A549 (cell line): ENCODE measurements at regions not wholly inside any gene's neighbourhood (a gene's known extent, or its start where the extent isn't known, plus 50 kb on each side); places are given as distances from the start of the nearest gene placed in this dataset.

Experiments used
- ATAC-seq, 2 experiments: fragments of 200-7000 bp in 1 of 2; fragments of >200 bp in 1 of 2; cut with Nextera tagmentation in 1 of 2; cut with Tn5 transposase in 1 of 2; 3 replicates each; pipeline versions ENCODE4 v1.8.0 to v1.9.1; 2018 to 2020; ENCODE audit warnings: mild to moderate bottlenecking in 1 of 2, moderate library complexity in 1 of 2
- CTCF ChIA-PET: fragments of 300-600 bp; sonication (Branson Sonifier 250); formaldehyde crosslinking; extraction: SDS; loops from one replicate; lab custom pipeline; 2021; ENCODE audit warnings: antibody characterized with exemption, inconsistent platforms; lab: Yijun Ruan, JAX
- POLR2A ChIA-PET: fragments of 350-600 bp; formaldehyde crosslinking; extraction: SDS; loops from one replicate; lab custom pipeline; 2021; ENCODE audit warnings: antibody characterized with exemption, inconsistent platforms; lab: Yijun Ruan, JAX
- DNase-seq, 2 experiments: peaks; one replicate each; pipeline versions ENCODE4 v3.0.0 to v3.0.0-alpha.2; 2011 to 2016; ENCODE audit warnings: low read depth in 1 of 2, low spot score in 1 of 2
- FAIRE-seq: peaks from 2 replicates; lab custom pipeline; 2011; peaks lifted over from hg19 to GRCh38; lab: Jason Lieb, UNC
- H3K27ac ChIP-seq, 2 experiments: fragments of >200 bp; sonication (Bioruptor Twin); formaldehyde crosslinking; 3 replicates each; pipeline ENCODE4 v1.5.1; 2016 to 2017
- H3K4me1 ChIP-seq: fragments of >200 bp; sonication (Bioruptor Twin); formaldehyde crosslinking; 3 replicates; pipeline ENCODE4 v1.6.1; 2016
- H3K4me2 ChIP-seq: fragments of >200 bp; sonication (Bioruptor Twin); formaldehyde crosslinking; 3 replicates; pipeline ENCODE4 v1.6.1; 2016
- H3K4me3 ChIP-seq: fragments of >200 bp; sonication (Bioruptor Twin); formaldehyde crosslinking; 3 replicates; pipeline ENCODE4 v1.5.1; 2016
- H3K9me3 ChIP-seq: fragments of >200 bp; sonication (Bioruptor Twin); formaldehyde crosslinking; 3 replicates; pipeline ENCODE4 v1.6.1; 2016
- CBX2 ChIP-seq: fragments of 200-600 bp; sonication (generic); IDR thresholded peaks from 2 replicates; pipeline ENCODE4 v1.6.1; 2016; ENCODE audit warnings: low read depth, mild to moderate bottlenecking, borderline replicate concordance
- EHF ChIP-seq: fragments of 250-450 bp; sonication (Bioruptor Pico); IDR thresholded peaks from 2 replicates; pipeline ENCODE4 v1.5.0; 2020; ENCODE audit warnings: mild to moderate bottlenecking
- EHMT2 ChIP-seq: fragments of 200-600 bp; sonication (generic); IDR thresholded peaks from 2 replicates; pipeline ENCODE4 v1.6.1; 2016; ENCODE audit warnings: antibody characterized with exemption, low read depth, mild to moderate bottlenecking, moderate library complexity
- ESRRA ChIP-seq: fragments of 150-350 bp; IDR thresholded peaks from 2 replicates; pipeline ENCODE4 v1.6.1; 2014; ENCODE audit warnings: mild to moderate bottlenecking, low read length, borderline replicate concordance
- FOSL2 ChIP-seq, 2 experiments: fragments of 450-650 bp in 1 of 2; fragments of >200 bp in 1 of 2; sonication (Bioruptor Twin) in 1 of 2; formaldehyde crosslinking; IDR thresholded peaks; 2 replicates each; pipeline versions ENCODE4 v1.5.0 to v1.6.1; 2016 to 2020; ENCODE audit warnings: mild to moderate bottlenecking in 1 of 2, moderate library complexity in 1 of 2
- GATA3 ChIP-seq: IDR thresholded peaks from 2 replicates; pipeline ENCODE4 v1.6.1; 2012; ENCODE audit warnings: borderline replicate concordance
- HDAC2 ChIP-seq: fragments of 200-600 bp; sonication (generic); IDR thresholded peaks from 2 replicates; pipeline ENCODE4 v1.6.1; 2016
- HOXA7 ChIP-seq: fragments of 250-450 bp; sonication (Bioruptor Pico); IDR thresholded peaks from 2 replicates; pipeline ENCODE4 v1.5.0; 2020; ENCODE audit warnings: mild to moderate bottlenecking, moderate library complexity
- HOXB13 ChIP-seq: fragments of 250-450 bp; sonication (Bioruptor Pico); IDR thresholded peaks from 2 replicates; pipeline ENCODE4 v1.5.0; 2020; ENCODE audit warnings: low read depth, mild to moderate bottlenecking, moderate library complexity
- JUN ChIP-seq, 2 experiments: fragments of >200 bp; sonication (Bioruptor Twin); formaldehyde crosslinking; IDR thresholded peaks; 2 replicates in 1 of 2; 3 replicates in 1 of 2; pipeline ENCODE4 v1.6.1; 2016 to 2017
- KDM1A ChIP-seq: fragments of 200-600 bp; sonication (generic); IDR thresholded peaks from 2 replicates; pipeline ENCODE4 v1.6.1; 2016; ENCODE audit warnings: low read depth, mild to moderate bottlenecking
- KDM5A ChIP-seq: fragments of 200-600 bp; sonication (generic); IDR thresholded peaks from 2 replicates; pipeline ENCODE4 v1.6.1; 2016; ENCODE audit warnings: antibody characterized with exemption, mild to moderate bottlenecking
- MAFK ChIP-seq: fragments of 450-650 bp; IDR thresholded peaks from 2 replicates; pipeline ENCODE4 v1.6.1; 2014; ENCODE audit not compliant: partially characterized antibody
- MAZ ChIP-seq: fragments of 150-350 bp; IDR thresholded peaks from 2 replicates; pipeline ENCODE4 v1.6.1; 2014; ENCODE audit warnings: antibody characterized with exemption, low read depth, low read length, borderline replicate concordance
- MYC ChIP-seq: IDR thresholded peaks from 2 replicates; pipeline ENCODE4 v1.6.1; 2012; ENCODE audit warnings: mild to moderate bottlenecking, inconsistent platforms, low read length, improper control_type of control experiment, borderline replicate concordance
- PHF8 ChIP-seq: fragments of 200-600 bp; sonication (generic); IDR thresholded peaks from 2 replicates; pipeline ENCODE4 v1.6.1; 2016; ENCODE audit warnings: low read depth, mild to moderate bottlenecking, antibody characterized with exemption, moderate library complexity, borderline replicate concordance
- POLR2AphosphoS2 ChIP-seq: conservative IDR thresholded peaks from 2 replicates; pipeline ENCODE4 v1.6.1; 2012; ENCODE audit warnings: low read length, improper control_type of control experiment, inconsistent platforms
- RARB ChIP-seq: fragments of 250-450 bp; sonication (Bioruptor Pico); IDR thresholded peaks from 2 replicates; pipeline ENCODE4 v1.8.0; 2021; ENCODE audit warnings: mild to moderate bottlenecking, moderate library complexity
- TFCP2L1 ChIP-seq: fragments of 250-450 bp; sonication (Bioruptor Pico); IDR thresholded peaks from 2 replicates; pipeline ENCODE4 v1.5.0; 2021; ENCODE audit warnings: mild to moderate bottlenecking
- ZC3H11A ChIP-seq: fragments of 450-650 bp; IDR thresholded peaks from 2 replicates; pipeline ENCODE4 v1.6.1; 2014; ENCODE audit warnings: antibody characterized with exemption, mild to moderate bottlenecking
- ZFP36 ChIP-seq: fragments of 450-650 bp; IDR thresholded peaks from 2 replicates; pipeline ENCODE4 v1.6.1; 2014; ENCODE audit warnings: borderline replicate concordance; ENCODE audit not compliant: partially characterized antibody
- ZSCAN20 ChIP-seq: fragments of 250-450 bp; sonication (Bioruptor Pico); IDR thresholded peaks from 2 replicates; pipeline ENCODE4 v1.8.0; 2022; ENCODE audit warnings: mild to moderate bottlenecking, moderate library complexity
- WGBS: methylation state at CpG from one replicate; pipeline ENCODE4 v1.1.6; 2017; ENCODE audit errors: missing lambda C conversion rate; 5-methylcytosine and 5-hydroxymethylcytosine counted together
- TF ChIP-seq, protein P1 (sequence below): fragments of 250-450 bp; sonication (Bioruptor Pico); IDR thresholded peaks from 2 replicates; pipeline ENCODE4 v1.5.0; 2020; ENCODE audit warnings: low read depth, mild to moderate bottlenecking, moderate library complexity
- TF ChIP-seq, protein P2 (sequence below): fragments of 450-650 bp; IDR thresholded peaks from 2 replicates; pipeline ENCODE4 v1.6.1; 2014; ENCODE audit warnings: antibody characterized with exemption

DNA sequence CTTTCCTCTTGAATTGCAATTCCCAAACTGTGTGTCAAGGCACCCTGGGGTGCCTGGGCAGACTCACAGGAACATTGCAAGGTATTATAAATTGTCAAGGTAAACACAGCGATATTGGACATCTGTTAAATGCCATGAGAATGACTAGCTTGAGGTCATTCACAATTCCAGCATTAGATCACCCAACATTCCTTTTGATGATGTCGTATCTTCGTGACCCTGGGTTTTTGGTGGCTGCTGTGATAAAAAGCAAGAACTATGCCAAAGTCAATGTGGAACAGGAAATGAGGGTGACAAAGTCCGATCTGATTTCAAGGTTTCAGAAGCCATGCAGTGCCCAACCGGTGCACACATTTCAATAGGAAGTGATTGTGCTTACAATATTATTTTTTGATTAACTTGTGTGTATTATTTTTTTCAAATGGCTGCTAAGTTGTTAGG lies 458.4 kb downstream of the MIAT start (continued):
- TF ChIP-seq HOXB13 (no peak), MAZ (no peak), HOXA7 (CRISPR knock-in tag) (no peak)
- TF ChIP-seq, protein P1, sequence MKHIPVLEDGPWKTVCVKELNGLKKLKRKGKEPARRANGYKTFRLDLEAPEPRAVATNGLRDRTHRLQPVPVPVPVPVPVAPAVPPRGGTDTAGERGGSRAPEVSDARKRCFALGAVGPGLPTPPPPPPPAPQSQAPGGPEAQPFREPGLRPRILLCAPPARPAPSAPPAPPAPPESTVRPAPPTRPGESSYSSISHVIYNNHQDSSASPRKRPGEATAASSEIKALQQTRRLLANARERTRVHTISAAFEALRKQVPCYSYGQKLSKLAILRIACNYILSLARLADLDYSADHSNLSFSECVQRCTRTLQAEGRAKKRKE (CRISPR knock-in tag), result peak; percentile 76; the same call in 1 of the 2 replicates

DNA sequence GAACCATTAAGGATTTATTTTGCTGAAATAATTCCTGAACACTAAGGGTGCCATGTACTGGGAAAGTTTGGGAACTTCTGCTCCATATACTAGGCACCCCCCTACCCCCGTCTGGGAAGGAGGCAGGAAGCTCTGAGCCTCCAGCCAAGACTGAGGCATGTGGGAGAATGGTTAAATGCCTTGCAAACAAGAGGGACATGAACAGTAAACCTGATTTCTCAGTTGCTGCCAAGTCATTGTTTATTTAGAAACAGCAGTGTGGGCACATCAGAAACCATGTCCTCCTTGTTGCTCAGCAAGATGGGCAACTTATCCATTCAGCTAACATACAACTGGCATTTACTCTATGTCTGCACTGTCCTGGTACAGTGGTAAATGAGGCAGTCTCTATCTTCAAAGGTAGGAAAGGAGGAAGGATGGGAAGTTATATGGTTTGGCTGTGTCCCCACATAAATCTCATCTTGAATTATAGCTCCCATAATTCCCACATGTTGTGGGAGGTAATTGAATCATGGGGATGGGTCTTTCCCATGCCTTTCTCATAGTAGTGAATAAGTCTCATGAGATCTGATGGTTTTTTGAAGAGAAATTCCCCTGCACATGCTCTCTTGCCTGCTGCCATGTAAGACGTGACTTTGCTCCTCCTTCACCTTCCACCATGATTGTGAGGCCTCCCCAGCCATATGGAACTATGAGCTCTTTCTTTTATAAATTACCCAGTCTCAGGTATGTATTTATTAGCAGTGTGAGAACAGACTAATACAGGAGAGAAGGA lies 459.1 kb downstream of the MIAT start:
- H3K27ac ChIP-seq, result peak overlapping the region; percentile 94 to 96
- H3K4me2 ChIP-seq, result peak overlapping the region; percentile 52
- no peak overlapping the region for H3K4me3 ChIP-seq
- H3K4me1 ChIP-seq, result peaks cover 52% of the 10 kb centered on the region
- FAIRE-seq (no peak), DNase-seq (peak in 1 of 2 experiments; percentile 74), ATAC-seq (peak; percentile 54 to 73)
- WGBS, result 38% methylated on average over 2 of the region's 2 CpGs
- H3K9me3 ChIP-seq, result peaks cover 21% of the 10 kb centered on the region; the same call in 2 of the 3 replicates
- TF ChIP-seq GATA3, result no peak
- TF ChIP-seq HDAC2, result no peak
- TF ChIP-seq MYC, result no peak
- no peak for TF ChIP-seq RARB (CRISPR knock-in tag)
- 0 out of 5 replicates have a peak, but pooled peaks of 1 of the 2 experiments have one; percentile 4 for TF ChIP-seq JUN (IDR thresholded peaks at IDR 0.05)
- TF ChIP-seq FOSL2 (IDR thresholded peaks at IDR 0.05), result no peak; the same call in 1 of the 2 replicates
- TF ChIP-seq FOSL2 (CRISPR knock-in tag; IDR thresholded peaks at IDR 0.05), result no peak
- no peak for TF ChIP-seq CBX2
- no peak for TF ChIP-seq ESRRA
- peak; percentile 50 for TF ChIP-seq MAFK
- no peak for TF ChIP-seq TFCP2L1 (CRISPR knock-in tag)
- no peak for TF ChIP-seq EHF (CRISPR knock-in tag)
- TF ChIP-seq PHF8, result no peak
- no peak for TF ChIP-seq POLR2AphosphoS2
- no peak for TF ChIP-seq HOXA7 (CRISPR knock-in tag)
- no peak for TF ChIP-seq ZSCAN20
- no peak for TF ChIP-seq EHMT2
- no peak for TF ChIP-seq MAZ
- CTCF ChIA-PET, result interaction anchor here (0.9 kb wide), 1 partner anchor 10 kb away, joined by 4 read pairs; no protein-coding TSS in a partner anchor
- POLR2A ChIA-PET, result interaction anchor here (0.8 to 1.1 kb wide), 3 partner anchors 18 to 685 kb away, joined by 3 to 5 read pairs (median 4); no protein-coding TSS in a partner anchor

DNA sequence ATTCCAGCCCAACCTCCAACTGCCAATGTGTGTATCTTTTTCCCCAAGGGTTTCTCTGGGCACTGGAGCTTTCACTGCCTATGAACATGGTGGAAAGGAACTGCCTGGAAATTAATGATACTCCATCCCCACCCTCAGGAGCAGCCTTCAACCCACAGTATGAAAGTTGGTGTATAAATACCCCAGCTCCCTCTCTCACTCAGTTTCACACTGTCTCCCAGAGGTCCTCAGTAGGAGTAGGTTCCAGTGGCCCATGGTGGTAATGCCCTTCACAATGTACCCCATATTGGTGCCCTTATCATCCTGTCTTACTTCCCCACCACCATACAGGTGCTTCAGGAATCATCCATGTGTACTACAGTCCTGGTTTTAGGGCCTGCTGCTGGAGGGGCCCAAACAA lies 462.6 kb downstream of the MIAT start:
- Histone ChIP-seq H3K4me3 (no peak overlapping the region), H3K27ac (peak overlapping the region in 1 of 2 experiments; percentile 69; a peak in 3 of 6 replicates), H3K9me3 (peaks cover 21% of the 10 kb centered on the region; the same call in 2 of the 3 replicates)
- TF ChIP-seq ZFP36 (no peak), ZC3H11A (no peak), CBX2 (no peak), MAZ (no peak), KDM1A (no peak), KDM5A (no peak)
- TF ChIP-seq, protein P2, sequence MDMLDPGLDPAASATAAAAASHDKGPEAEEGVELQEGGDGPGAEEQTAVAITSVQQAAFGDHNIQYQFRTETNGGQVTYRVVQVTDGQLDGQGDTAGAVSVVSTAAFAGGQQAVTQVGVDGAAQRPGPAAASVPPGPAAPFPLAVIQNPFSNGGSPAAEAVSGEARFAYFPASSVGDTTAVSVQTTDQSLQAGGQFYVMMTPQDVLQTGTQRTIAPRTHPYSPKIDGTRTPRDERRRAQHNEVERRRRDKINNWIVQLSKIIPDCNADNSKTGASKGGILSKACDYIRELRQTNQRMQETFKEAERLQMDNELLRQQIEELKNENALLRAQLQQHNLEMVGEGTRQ, result no peak
- TF ChIP-seq, all 56 proteins: peak for 0
- DNase-seq, result no peak
- Histone ChIP-seq H3K4me2 (no peak overlapping the region), H3K4me1 (peaks cover 24% of the 10 kb centered on the region)
- ATAC-seq, result no peak
- FAIRE-seq, result no peak
- ChIA-PET CTCF (no interaction called here), POLR2A (no interaction called here)
